CMK (cell line): ENCODE measurements at regions not wholly inside any gene's neighbourhood (a gene's known extent, or its start where the extent isn't known, plus 50 kb on each side); places are given as distances from the start of the nearest gene placed in this dataset.

Source experiments
- DNase-seq: peaks from one replicate; pipeline ENCODE4 v3.0.0-alpha.2; 2010; ENCODE audit warnings: low read depth

GRCh38 chr12:14279845-14280244, 85.6 kb upstream of the ATF7IP start:
- no peak for DNase-seq

GRCh38 chr12:14280921-14281320, 84.6 kb upstream of the ATF7IP start:
- DNase-seq, result no peak

GRCh38 chr12:14281539-14281938, 83.9 kb upstream of the ATF7IP start:
- DNase-seq, result no peak

- no peak for DNase-seq
These were observed 81.9 kb upstream of the ATF7IP start for GRCh38 chr12:14283489-14284144.

- no peak for DNase-seq
These were observed 81.2 kb upstream of the ATF7IP start for GRCh38 chr12:14284184-14284722.

GRCh38 chr12:14289601-14290000, 75.9 kb upstream of the ATF7IP start:
- DNase-seq, result no peak

GRCh38 chr12:14290951-14291350, 74.5 kb upstream of the ATF7IP start:
- no peak for DNase-seq

- no peak for DNase-seq
These were observed 61.8 kb upstream of the ATF7IP start for GRCh38 chr12:14303661-14304155.

- DNase-seq, result no peak
These were observed 58.5 kb upstream of the ATF7IP start for GRCh38 chr12:14307004-14307403.

- DNase-seq, result no peak
These were observed 57.0 kb upstream of the ATF7IP start for GRCh38 chr12:14308516-14308915.

- no peak for DNase-seq
These were observed 54.6 kb upstream of the ATF7IP start for GRCh38 chr12:14310866-14311265.

- no peak for DNase-seq
These were observed 51.9 kb upstream of the ATF7IP start for GRCh38 chr12:14313379-14314138.

GRCh38 chr12:14314801-14315200, 50.7 kb upstream of the ATF7IP start:
- DNase-seq, result no peak

- no peak for DNase-seq
These were observed 50.0 kb upstream of the ATF7IP start for GRCh38 chr12:14315501-14315900.
